GM23248 (cell line): ENCODE measurements at regions not wholly inside any gene's neighbourhood (a gene's known extent, or its start where the extent isn't known, plus 50 kb on each side); places are given as distances from the start of the nearest gene placed in this dataset.

Source experiments
- DNase-seq: peaks from one replicate; pipeline ENCODE4 v3.0.0-alpha.2; 2015
- H2AFZ ChIP-seq: fragments of 200-600 bp; sonication (generic); 2 replicates; pipeline ENCODE4 v1.6.1; 2016; ENCODE audit warnings: antibody characterized with exemption
- H3F3A ChIP-seq: fragments of 200-600 bp; sonication (generic); 2 replicates; pipeline ENCODE4 v1.6.1; 2016; ENCODE audit warnings: mild to moderate bottlenecking, antibody characterized with exemption, mixed run types; ENCODE audit not compliant: insufficient read depth
- H3K27ac ChIP-seq: fragments of 200-600 bp; sonication (generic); 2 replicates; pipeline ENCODE4 v1.5.1; 2016; ENCODE audit warnings: mild to moderate bottlenecking
- H3K27me3 ChIP-seq: fragments of 200-600 bp; sonication (generic); replicated peaks from 2 replicates; pipeline ENCODE4 v1.6.1; 2016; ENCODE audit warnings: mild to moderate bottlenecking; ENCODE audit not compliant: insufficient read depth
- H3K36me3 ChIP-seq: fragments of 200-600 bp; sonication (generic); 2 replicates; pipeline ENCODE4 v1.6.1; 2016; ENCODE audit warnings: low read depth, mild to moderate bottlenecking
- H3K4me1 ChIP-seq: fragments of 200-600 bp; sonication (generic); 2 replicates; pipeline ENCODE4 v1.6.1; 2016; ENCODE audit warnings: mild to moderate bottlenecking; ENCODE audit not compliant: insufficient read depth
- H3K4me2 ChIP-seq: fragments of 200-600 bp; sonication (generic); one replicate; pipeline ENCODE4 v1.6.1; 2016; ENCODE audit warnings: mild to moderate bottlenecking; ENCODE audit not compliant: unreplicated experiment
- H3K4me3 ChIP-seq: fragments of 200-600 bp; sonication (generic); 2 replicates; pipeline ENCODE4 v1.5.1; 2016; ENCODE audit warnings: mild to moderate bottlenecking
- H3K79me2 ChIP-seq: fragments of 200-600 bp; sonication (generic); 2 replicates; pipeline ENCODE4 v1.6.1; 2016; ENCODE audit warnings: mild to moderate bottlenecking; ENCODE audit not compliant: insufficient read depth
- H3K9ac ChIP-seq: fragments of 200-600 bp; sonication (generic); 2 replicates; pipeline ENCODE4 v1.6.1; 2016; ENCODE audit warnings: mild to moderate bottlenecking
- H3K9me2 ChIP-seq: fragments of 200-600 bp; sonication (generic); 2 replicates; pipeline ENCODE4 v1.6.1; 2016; ENCODE audit warnings: mixed run types, mild to moderate bottlenecking, moderate library complexity; ENCODE audit not compliant: insufficient read depth
- H3K9me3 ChIP-seq: fragments of 200-600 bp; sonication (generic); one replicate; pipeline ENCODE4 v1.6.1; 2017; ENCODE audit warnings: low read depth
- H4K20me1 ChIP-seq: fragments of 200-600 bp; sonication (generic); 2 replicates; pipeline ENCODE4 v1.6.0; 2016; ENCODE audit not compliant: insufficient read depth
- EZH2 ChIP-seq: fragments of 200-600 bp; sonication (generic); IDR thresholded peaks from 2 replicates; pipeline ENCODE4 v1.6.1; 2018; ENCODE audit warnings: antibody characterized with exemption, mild to moderate bottlenecking; ENCODE audit not compliant: insufficient read depth, poor library complexity, severe bottlenecking
- EZH2phosphoT487 ChIP-seq: fragments of 200-600 bp; sonication (generic); IDR thresholded peaks from 2 replicates; pipeline ENCODE4 v1.6.1; 2018; ENCODE audit warnings: antibody characterized with exemption, moderate library complexity, mild to moderate bottlenecking, low read depth; ENCODE audit not compliant: insufficient read depth
- WGBS, 2 experiments: methylation state at CpG; one replicate each; pipeline ENCODE4 v1.1.6; 2015 to 2017; ENCODE audit warnings: low lambda C conversion rate in 2 of 2, low coverage in 1 of 2; ENCODE audit errors: missing lambda C conversion rate in 2 of 2; 5-methylcytosine and 5-hydroxymethylcytosine counted together
- in situ Hi-C: fragments of 300-500 bp; cut with MboI; formaldehyde crosslinking; loops from 2 replicates; pipeline ENCODE4 v1.15.0; 2020

DNA sequence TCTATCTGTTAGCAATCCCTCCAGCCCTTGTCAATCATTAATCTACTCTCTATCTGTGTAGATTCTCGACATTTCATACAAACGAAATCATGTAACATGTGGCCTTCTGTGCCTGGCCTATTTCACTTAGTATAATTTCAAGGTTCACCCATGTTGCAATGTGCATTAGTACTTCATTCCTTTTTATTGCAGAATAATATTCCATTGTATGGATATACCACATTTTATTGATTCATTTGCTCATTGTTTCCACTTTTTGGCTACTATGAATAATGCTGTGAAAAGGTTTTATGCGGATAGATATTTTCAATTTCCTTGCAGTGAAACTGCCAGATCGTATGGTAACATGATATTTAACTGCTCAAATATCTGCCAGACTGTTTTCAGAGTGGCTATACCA lies 100.1 kb downstream of the MIAT start:
- no peak overlapping the region for H2AFZ ChIP-seq
- no peaks in the 10 kb centered on the region for H3K79me2 ChIP-seq
- in situ Hi-C loops: loop anchor here (10.0 kb wide), 1 partner anchor 1047 kb away; the partner anchor contains the start of gene MN1
- no peak overlapping the region for H3K27ac ChIP-seq
- no peaks in the 10 kb centered on the region for H4K20me1 ChIP-seq
- no peak overlapping the region for H3K4me3 ChIP-seq
- DNase-seq: no peak
- H3K4me2 ChIP-seq: no peak overlapping the region
- WGBS, 2 experiments: 94 to 98% methylated on average over 4 of the region's 4 CpGs
- H3K36me3 ChIP-seq: no peaks in the 10 kb centered on the region
- TF ChIP-seq EZH2phosphoT487: no peak
- TF ChIP-seq EZH2: no peak
- no peaks in the 10 kb centered on the region for H3K4me1 ChIP-seq
- no peaks in the 10 kb centered on the region for H3K27me3 ChIP-seq
- no peak overlapping the region for H3K9ac ChIP-seq
- H3K9me2 ChIP-seq: no peaks in the 10 kb centered on the region
- H3K9me3 ChIP-seq: no peaks in the 10 kb centered on the region
- H3F3A ChIP-seq: peaks cover 5% of the 10 kb centered on the region

DNA sequence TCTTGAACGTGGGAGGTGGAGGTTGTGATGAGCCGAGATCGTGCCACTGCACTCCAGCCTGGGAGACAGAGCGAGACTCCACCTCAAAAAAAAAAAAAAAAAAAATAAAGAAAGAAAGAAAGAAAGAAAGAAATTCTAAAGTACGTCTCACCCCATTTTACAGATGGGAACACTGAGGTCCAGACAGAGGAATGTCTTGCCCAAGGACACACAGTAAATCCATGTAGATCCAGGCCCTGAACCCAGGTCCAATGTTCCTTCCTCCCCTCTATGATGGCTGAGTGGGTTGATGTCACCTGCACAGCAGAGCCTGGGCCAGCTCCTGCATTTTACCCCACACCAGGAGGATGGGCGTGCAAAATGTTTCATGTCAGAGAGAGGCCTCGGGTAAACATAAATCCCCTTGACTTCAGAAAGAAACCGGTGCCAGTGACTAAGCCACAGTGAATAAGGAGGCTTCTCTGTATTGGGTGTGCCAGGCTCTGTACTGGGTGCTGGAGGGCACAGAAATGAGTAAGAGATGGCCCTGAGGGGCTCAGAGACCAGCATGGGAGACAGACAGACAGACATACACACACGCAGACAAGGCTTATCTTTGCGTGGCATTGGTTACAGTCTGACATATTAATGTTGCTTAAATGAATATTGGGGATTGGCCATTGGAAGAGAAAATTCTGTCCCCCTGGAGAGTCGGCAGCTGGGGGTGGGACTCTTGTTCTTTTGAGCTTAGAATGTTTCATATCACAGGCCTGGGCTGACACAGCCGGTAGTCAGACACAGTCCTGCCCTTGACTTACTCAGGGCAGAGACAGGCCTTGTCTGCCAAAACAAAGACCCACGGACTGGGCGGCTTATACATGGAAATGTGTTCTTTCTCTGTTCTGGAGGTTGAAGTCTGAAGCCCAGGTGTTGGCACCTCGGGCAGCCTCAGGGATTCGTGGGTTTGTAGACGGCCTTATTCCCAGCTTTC lies 105.4 kb downstream of the MIAT start:
- 86 to 91% methylated on average over 12 to 17 of the region's 17 CpGs for WGBS, 2 experiments
- Histone ChIP-seq H3K9me3 (no peaks in the 10 kb centered on the region), H3K79me2 (no peaks in the 10 kb centered on the region), H3K9me2 (no peaks in the 10 kb centered on the region), H3K27ac (peak overlapping the region; percentile 44), H3K9ac (no peak overlapping the region), H2AFZ (no peak overlapping the region), H3K4me2 (no peak overlapping the region), H3K36me3 (no peaks in the 10 kb centered on the region), H3K4me3 (no peak overlapping the region), H4K20me1 (no peaks in the 10 kb centered on the region), H3K27me3 (no peaks in the 10 kb centered on the region), H3F3A (peaks cover 30% of the 10 kb centered on the region), H3K4me1 (peaks cover 18% of the 10 kb centered on the region)
- no peak for TF ChIP-seq EZH2phosphoT487
- TF ChIP-seq EZH2: no peak
- DNase-seq: peak; percentile 49
- in situ Hi-C loops: loop anchor here (10.0 kb wide), 1 partner anchor 572 kb away; no protein-coding TSS in a partner anchor

DNA sequence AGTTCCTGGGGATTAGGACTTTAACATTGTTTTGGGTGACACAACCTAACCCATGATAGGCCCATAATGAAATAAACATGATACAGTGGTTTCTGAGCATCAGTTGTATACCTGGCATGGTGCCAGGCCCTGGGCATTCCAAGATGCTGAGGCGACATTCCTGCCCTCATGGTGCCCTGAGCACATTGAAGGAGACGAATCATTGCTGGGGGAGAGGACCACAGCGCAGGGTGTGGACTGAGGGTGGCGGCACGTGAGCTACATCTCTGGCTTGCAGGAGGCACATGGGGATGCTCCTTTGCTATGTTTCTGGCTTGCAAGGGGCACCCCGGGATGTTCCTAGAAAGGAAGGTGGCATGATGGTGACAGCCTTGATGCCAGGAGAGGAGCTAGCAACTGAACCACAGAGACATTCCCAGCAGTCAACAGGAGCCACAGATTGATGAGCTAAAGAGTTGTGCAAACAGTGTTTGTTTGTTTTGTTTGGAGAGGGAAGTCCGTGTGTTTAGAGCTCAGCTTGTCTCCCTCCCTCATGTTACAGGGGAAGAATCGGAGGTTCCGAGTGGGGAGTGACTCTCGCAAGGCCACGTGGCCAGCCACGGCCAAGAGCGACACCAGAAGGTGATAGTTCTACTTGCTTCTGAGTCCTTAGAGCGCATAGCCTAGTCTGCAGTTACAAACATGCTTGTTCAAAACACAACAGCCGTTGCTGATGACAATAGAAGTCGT lies 106.4 kb downstream of the MIAT start:
- Histone ChIP-seq H3K4me2 (no peak overlapping the region), H3K4me1 (peaks cover 28% of the 10 kb centered on the region), H3K4me3 (no peak overlapping the region), H4K20me1 (no peaks in the 10 kb centered on the region), H3K36me3 (no peaks in the 10 kb centered on the region), H3K27me3 (no peaks in the 10 kb centered on the region), H3K9me2 (no peaks in the 10 kb centered on the region), H3K79me2 (no peaks in the 10 kb centered on the region), H3K9ac (no peak overlapping the region), H3F3A (peaks cover 40% of the 10 kb centered on the region), H3K9me3 (no peaks in the 10 kb centered on the region), H2AFZ (no peak overlapping the region), H3K27ac (peak overlapping the region; percentile 44)
- TF ChIP-seq EZH2phosphoT487 (no peak), EZH2 (no peak)
- 69 to 70% methylated on average over 16 of the region's 16 CpGs for WGBS, 2 experiments
- in situ Hi-C loops: loop anchor here (10.0 kb wide), 1 partner anchor 571 kb away; no protein-coding TSS in a partner anchor
- DNase-seq: peak; percentile 76
